ENCODE measurements at regions not wholly inside any gene's neighbourhood (a gene's known extent, or its start where the extent isn't known, plus 50 kb on each side); places are given as distances from the start of the nearest gene placed in this dataset.
"Not testable (repeated sequence)": the region's sequence is repeated elsewhere in the genome, so short reads cannot be mapped to it uniquely, and the experiment has no call there.

GRCh38 chr12:23262670-23263069 lies 637.7 kb downstream of the ETNK1 start:
- H3K4me3 ChIP-seq: no peak overlapping the region
- TF ChIP-seq POLR2A (IDR thresholded peaks at IDR 0.05) (no peak), CTCF (IDR thresholded peaks at IDR 0.05) (no peak)
- 74 to 75% methylated on average over 4 of the region's 4 CpGs for WGBS, 2 donors

DNA sequence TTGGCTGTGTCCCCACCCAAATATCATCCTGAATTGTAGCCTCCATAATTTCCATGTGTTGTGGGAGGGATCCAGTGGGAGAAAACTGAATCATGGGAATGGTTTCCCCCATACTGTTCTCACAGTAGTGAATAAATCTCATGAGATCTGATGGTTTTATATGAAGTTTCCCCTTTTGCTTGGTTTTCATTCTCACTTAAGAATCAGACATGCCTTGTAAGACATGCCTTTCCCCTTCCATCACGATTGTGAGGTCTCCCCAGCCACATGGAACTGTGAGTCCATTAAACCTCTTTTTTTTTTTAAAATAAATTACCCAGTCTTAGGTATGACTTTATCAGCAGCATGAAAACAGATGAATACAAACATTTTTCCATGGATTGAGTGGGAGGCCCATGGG lies 652.9 kb downstream of the ETNK1 start:
- WGBS, 2 donors: 37 to 67% methylated on average over 1 of the region's 1 CpG
- H3K27me3 ChIP-seq: no peaks in the 10 kb centered on the region
- no peak for TF ChIP-seq CTCF (IDR thresholded peaks at IDR 0.05)
- TF ChIP-seq POLR2A (IDR thresholded peaks at IDR 0.05): no peak

More at GRCh38 chr12:23262670-23263069, 637.7 kb downstream of the ETNK1 start:
- no peak for DNase-seq
- H3K9me3 ChIP-seq: no peaks in the 10 kb centered on the region
- no peaks in the 10 kb centered on the region for H3K4me1 ChIP-seq
- H3K27me3 ChIP-seq: no peaks in the 10 kb centered on the region
- intact Hi-C loops (cut with DNase I): no loop called here
- no peak overlapping the region for H3K27ac ChIP-seq
- no peaks in the 10 kb centered on the region for H3K36me3 ChIP-seq

GRCh38 chr12:23281295-23281694 lies 656.3 kb downstream of the ETNK1 start:
- Histone ChIP-seq H3K27me3 (no peaks in the 10 kb centered on the region), H3K27ac (no peak overlapping the region), H3K4me3 (no peak overlapping the region), H3K4me1 (no peaks in the 10 kb centered on the region), H3K9me3 (no peaks in the 10 kb centered on the region), H3K36me3 (no peaks in the 10 kb centered on the region)
- intact Hi-C loops (cut with DNase I): no loop called here
- DNase-seq: no peak
- WGBS, 2 donors: 81 to 86% methylated on average over 4 of the region's 4 CpGs
- TF ChIP-seq POLR2A (IDR thresholded peaks at IDR 0.05) (no peak), CTCF (IDR thresholded peaks at IDR 0.05) (no peak)

More for the DNA sequence above, 652.9 kb downstream of the ETNK1 start:
- intact Hi-C loops (cut with DNase I): no loop called here
- H3K9me3 ChIP-seq: no peaks in the 10 kb centered on the region
- H3K4me3 ChIP-seq: no peak overlapping the region
- no peak overlapping the region for H3K27ac ChIP-seq
- DNase-seq: no peak
- H3K4me1 ChIP-seq: no peaks in the 10 kb centered on the region
- no peaks in the 10 kb centered on the region for H3K36me3 ChIP-seq

DNA sequence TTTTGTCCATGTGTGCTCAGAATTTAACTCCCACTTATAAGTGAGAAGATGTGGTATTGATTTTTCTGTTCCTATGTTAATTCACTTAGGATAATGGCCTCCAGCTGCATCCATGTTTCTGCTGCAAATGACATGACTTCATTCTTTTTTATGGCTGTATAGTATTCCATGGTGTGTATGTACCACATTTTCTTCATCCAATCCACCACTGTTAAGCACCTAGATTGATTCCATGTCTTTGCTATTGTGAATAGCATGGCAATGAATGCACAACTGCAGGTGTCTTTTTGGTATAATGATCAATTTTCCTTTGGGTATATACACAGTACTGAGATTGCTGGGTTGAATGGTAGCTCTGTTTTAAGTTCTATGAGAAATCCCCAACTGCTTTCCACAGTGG lies 657.7 kb downstream of the ETNK1 start:
- Histone ChIP-seq H3K9me3 (no peaks in the 10 kb centered on the region), H3K27ac (no peak overlapping the region), H3K4me3 (no peak overlapping the region), H3K4me1 (no peaks in the 10 kb centered on the region), H3K36me3 (no peaks in the 10 kb centered on the region), H3K27me3 (no peaks in the 10 kb centered on the region)
- intact Hi-C loops (cut with DNase I): no loop called here
- no peak for DNase-seq
- TF ChIP-seq POLR2A (IDR thresholded peaks at IDR 0.05) (no peak), CTCF (IDR thresholded peaks at IDR 0.05) (no peak)

- 66 to 90% methylated on average over 6 to 8 of the region's 57 CpGs for WGBS, 2 donors
- H3K36me3 ChIP-seq; intact Hi-C loops (cut with DNase I); H3K27me3 ChIP-seq; H3K27ac ChIP-seq; H3K4me1 ChIP-seq; H3K9me3 ChIP-seq; H3K4me3 ChIP-seq; DNase-seq: not testable (repeated sequence)
Observed at GRCh38 chr12:23285764-23286530, 661.0 kb downstream of the ETNK1 start.
